ENCODE measurements at regions not wholly inside any gene's neighbourhood (a gene's known extent, or its start where the extent isn't known, plus 50 kb on each side); places are given as distances from the start of the nearest gene placed in this dataset.

- TF ChIP-seq POLR2A (IDR thresholded peaks at IDR 0.05; ENCODE audit: low read length) (no peak), GATA1 (IDR thresholded peaks at IDR 0.05; ENCODE audit: low read depth, low read length) (no peak)
Measured at GRCh38 chr14:65834812-65835211, 422.3 kb downstream of the FUT8 start.

Measured in erythroblast (primary cell).